WERI-Rb-1 (cell line): ENCODE measurements at regions not wholly inside any gene's neighbourhood (a gene's known extent, or its start where the extent isn't known, plus 50 kb on each side); places are given as distances from the start of the nearest gene placed in this dataset.

ENCODE experiments used
- DNase-seq: peaks from one replicate; pipeline ENCODE4 v3.0.0-alpha.2; 2020
- H3K27ac ChIP-seq: fragments of 250-450 bp; sonication (Bioruptor Pico); 2 replicates; pipeline ENCODE4 v1.5.1; 2020; ENCODE audit warnings: mild to moderate bottlenecking, moderate library complexity
- H3K27me3 ChIP-seq: fragments of 250-450 bp; sonication (Bioruptor Pico); 2 replicates; pipeline ENCODE4 v1.5.1; 2021; ENCODE audit warnings: mild to moderate bottlenecking, low read depth, moderate library complexity; ENCODE audit not compliant: insufficient read depth, severe bottlenecking
- H3K36me3 ChIP-seq: fragments of 250-450 bp; sonication (Bioruptor Pico); 2 replicates; pipeline ENCODE4 v1.5.1; 2020; ENCODE audit warnings: mild to moderate bottlenecking, moderate library complexity
- H3K4me3 ChIP-seq: 2 replicates; pipeline ENCODE4 v1.5.1; 2011; ENCODE audit warnings: low read depth, mild to moderate bottlenecking, control low read depth, low read length
- H3K9me3 ChIP-seq: fragments of 250-450 bp; sonication (Bioruptor Pico); 2 replicates; pipeline ENCODE4 v1.5.1; 2021; ENCODE audit warnings: mild to moderate bottlenecking, moderate library complexity; ENCODE audit not compliant: severe bottlenecking
- TF ChIP-seq, protein P1 (sequence below): IDR thresholded peaks from 2 replicates; pipeline ENCODE4 v1.5.1; 2011; ENCODE audit warnings: low read depth, mild to moderate bottlenecking, control low read depth, inconsistent platforms, low read length

DNA sequence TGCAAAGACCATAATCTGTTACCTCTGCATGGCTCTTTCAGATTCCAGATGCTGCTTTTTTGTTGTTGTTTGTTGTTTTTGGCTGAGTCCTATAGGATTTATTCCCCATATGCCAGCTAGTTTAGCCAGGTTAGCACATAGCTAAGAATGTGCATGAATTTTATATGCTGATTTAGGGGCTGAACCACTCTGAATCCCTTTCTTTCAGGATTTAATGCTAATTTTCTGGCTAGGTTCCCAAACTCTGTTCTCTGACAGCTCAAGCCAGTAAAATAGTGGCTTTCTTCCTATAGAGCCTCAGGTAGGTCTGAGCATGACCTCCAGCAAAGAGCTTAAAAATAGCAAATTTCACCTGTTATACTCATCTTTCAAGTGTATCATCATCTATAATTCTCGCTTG is 521.4 kb downstream of the CAAP1 start:
- no peak overlapping the region for H3K27ac ChIP-seq
- H3K27me3 ChIP-seq, result peaks cover 17% of the 10 kb centered on the region
- H3K36me3 ChIP-seq, result no peaks in the 10 kb centered on the region
- H3K4me3 ChIP-seq, result no peak overlapping the region
- no peak for DNase-seq
- TF ChIP-seq, protein P1, sequence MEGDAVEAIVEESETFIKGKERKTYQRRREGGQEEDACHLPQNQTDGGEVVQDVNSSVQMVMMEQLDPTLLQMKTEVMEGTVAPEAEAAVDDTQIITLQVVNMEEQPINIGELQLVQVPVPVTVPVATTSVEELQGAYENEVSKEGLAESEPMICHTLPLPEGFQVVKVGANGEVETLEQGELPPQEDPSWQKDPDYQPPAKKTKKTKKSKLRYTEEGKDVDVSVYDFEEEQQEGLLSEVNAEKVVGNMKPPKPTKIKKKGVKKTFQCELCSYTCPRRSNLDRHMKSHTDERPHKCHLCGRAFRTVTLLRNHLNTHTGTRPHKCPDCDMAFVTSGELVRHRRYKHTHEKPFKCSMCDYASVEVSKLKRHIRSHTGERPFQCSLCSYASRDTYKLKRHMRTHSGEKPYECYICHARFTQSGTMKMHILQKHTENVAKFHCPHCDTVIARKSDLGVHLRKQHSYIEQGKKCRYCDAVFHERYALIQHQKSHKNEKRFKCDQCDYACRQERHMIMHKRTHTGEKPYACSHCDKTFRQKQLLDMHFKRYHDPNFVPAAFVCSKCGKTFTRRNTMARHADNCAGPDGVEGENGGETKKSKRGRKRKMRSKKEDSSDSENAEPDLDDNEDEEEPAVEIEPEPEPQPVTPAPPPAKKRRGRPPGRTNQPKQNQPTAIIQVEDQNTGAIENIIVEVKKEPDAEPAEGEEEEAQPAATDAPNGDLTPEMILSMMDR, result no peak
- H3K9me3 ChIP-seq, result no peaks in the 10 kb centered on the region

DNA sequence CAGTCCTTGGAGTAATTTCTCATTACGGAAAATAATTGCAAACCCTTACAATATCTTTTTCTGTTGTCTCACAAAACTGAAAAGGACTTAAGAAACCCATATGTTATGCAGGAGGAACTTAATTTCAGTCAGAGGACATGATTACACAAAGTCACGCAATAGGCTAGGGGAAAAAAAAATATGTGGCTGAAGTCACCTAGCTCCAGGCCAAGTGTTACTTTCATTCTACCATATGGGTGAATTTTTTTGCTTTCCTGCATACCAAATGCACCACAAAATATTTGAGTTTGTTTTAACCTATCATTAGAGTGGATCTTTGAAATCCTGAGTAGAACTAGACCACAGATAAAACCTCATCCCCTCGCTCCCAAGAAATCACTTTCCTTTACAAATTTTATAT is 523.5 kb downstream of the CAAP1 start:
- TF ChIP-seq, protein P1, result no peak
- no peak for DNase-seq
- H3K27me3 ChIP-seq, result peaks cover 16% of the 10 kb centered on the region
- no peaks in the 10 kb centered on the region for H3K36me3 ChIP-seq
- no peak overlapping the region for H3K4me3 ChIP-seq
- H3K9me3 ChIP-seq, result no peaks in the 10 kb centered on the region
- no peak overlapping the region for H3K27ac ChIP-seq

DNA sequence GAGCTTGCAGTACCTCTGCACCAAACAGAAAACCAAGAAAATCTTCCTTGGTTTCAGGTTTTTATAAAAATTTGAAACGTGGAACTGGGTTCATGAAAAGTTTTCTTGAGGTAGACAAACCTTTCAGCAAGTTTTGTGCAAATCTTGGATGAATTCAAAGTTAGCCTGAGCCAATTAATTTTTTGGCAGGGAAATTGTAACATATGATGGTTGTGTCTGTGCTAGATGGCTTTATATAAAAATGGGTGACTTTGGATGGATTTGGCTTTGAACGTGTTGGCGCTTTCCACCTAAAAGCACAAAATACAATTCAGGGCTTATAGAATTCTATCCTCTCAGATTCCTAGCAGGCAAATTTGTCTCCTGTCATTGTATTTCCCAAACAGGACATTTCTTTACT is 524.4 kb downstream of the CAAP1 start:
- TF ChIP-seq, protein P1, result no peak
- Histone ChIP-seq H3K36me3 (no peaks in the 10 kb centered on the region), H3K9me3 (no peaks in the 10 kb centered on the region), H3K27me3 (peaks cover 16% of the 10 kb centered on the region), H3K4me3 (no peak overlapping the region), H3K27ac (no peak overlapping the region)
- no peak for DNase-seq

- DNase-seq, result no peak
- TF ChIP-seq, protein P1, result no peak
- peaks cover 17% of the 10 kb centered on the region for H3K27me3 ChIP-seq
- no peaks in the 10 kb centered on the region for H3K9me3 ChIP-seq
- no peak overlapping the region for H3K4me3 ChIP-seq
- H3K36me3 ChIP-seq, result no peaks in the 10 kb centered on the region
- H3K27ac ChIP-seq, result no peak overlapping the region
Measured at GRCh38 chr9:26361010-26361409, 531.6 kb downstream of the CAAP1 start.

GRCh38 chr9:26358836-26359235 is 533.8 kb downstream of the CAAP1 start:
- Histone ChIP-seq H3K27me3 (peaks cover 15% of the 10 kb centered on the region), H3K27ac (no peak overlapping the region), H3K9me3 (no peaks in the 10 kb centered on the region), H3K36me3 (no peaks in the 10 kb centered on the region), H3K4me3 (no peak overlapping the region)
- TF ChIP-seq, protein P1, result no peak
- no peak for DNase-seq

DNA sequence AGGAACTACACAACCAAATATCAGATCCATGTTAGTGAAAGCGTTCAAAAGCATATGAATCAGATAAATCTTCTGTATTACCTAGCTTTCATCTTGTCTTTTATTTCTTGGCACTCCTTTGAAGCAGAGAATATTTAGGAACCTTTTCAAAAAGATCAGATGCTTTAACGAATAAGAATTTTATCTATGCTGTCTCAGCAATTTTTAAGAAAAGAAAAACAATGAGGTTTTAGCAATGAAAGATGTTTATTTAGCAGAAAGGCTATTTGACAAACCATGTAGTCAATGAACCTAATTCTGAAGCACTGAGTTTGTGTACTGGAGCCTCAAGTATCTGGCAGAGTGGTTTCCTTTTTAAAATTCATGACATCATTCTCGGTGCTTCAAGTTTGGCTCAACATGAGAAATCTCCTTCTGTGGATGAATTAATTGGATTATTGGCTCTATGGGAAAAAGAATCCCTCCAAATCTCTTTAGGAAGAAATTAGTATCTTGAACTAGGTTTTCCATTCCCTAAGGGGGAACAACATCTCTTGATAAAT is 534.7 kb downstream of the CAAP1 start:
- TF ChIP-seq, protein P1, result no peak
- DNase-seq, result no peak
- no peaks in the 10 kb centered on the region for H3K9me3 ChIP-seq

More for the DNA sequence above, 534.7 kb downstream of the CAAP1 start:
- Histone ChIP-seq H3K36me3 (no peaks in the 10 kb centered on the region), H3K4me3 (no peak overlapping the region), H3K27me3 (peaks cover 15% of the 10 kb centered on the region), H3K27ac (no peak overlapping the region)
